Mucosa of rectum (tissue), 2 donors: ENCODE measurements at regions not wholly inside any gene's neighbourhood (a gene's known extent, or its start where the extent isn't known, plus 50 kb on each side); places are given as distances from the start of the nearest gene placed in this dataset.

Experiments
- H3K27ac ChIP-seq, 2 donors: one replicate each; pipeline ENCODE4 v1.7.0; 2013; ENCODE audit warnings: inconsistent platforms in 2 of 2, low read depth in 2 of 2, low read length in 2 of 2
- H3K27me3 ChIP-seq, 2 donors: one replicate each; pipeline ENCODE4 v1.7.0; 2013; ENCODE audit warnings: low read length in 2 of 2; ENCODE audit not compliant: control insufficient read depth in 2 of 2, insufficient read depth in 2 of 2
- H3K36me3 ChIP-seq, 2 donors: one replicate each; pipeline ENCODE4 v1.7.0; 2013; ENCODE audit warnings: low read length in 2 of 2; ENCODE audit not compliant: control insufficient read depth in 2 of 2, insufficient read depth in 2 of 2
- H3K4me1 ChIP-seq, 2 donors: one replicate each; pipeline ENCODE4 v1.7.0; 2013; ENCODE audit warnings: low read length in 2 of 2, mild to moderate bottlenecking in 1 of 2; ENCODE audit not compliant: control insufficient read depth in 2 of 2, insufficient read depth in 2 of 2
- H3K4me3 ChIP-seq, 2 donors: one replicate each; pipeline ENCODE4 v1.7.0; 2013; ENCODE audit warnings: low read length in 2 of 2
- H3K9ac ChIP-seq, 2 donors: one replicate each; pipeline ENCODE4 v1.7.0; 2013; ENCODE audit warnings: low read length in 2 of 2, low read depth in 1 of 2, mild to moderate bottlenecking in 1 of 2
- H3K9me3 ChIP-seq, 2 donors: one replicate each; pipeline ENCODE4 v1.7.0; 2013; ENCODE audit warnings: low read length in 2 of 2; ENCODE audit not compliant: control insufficient read depth in 2 of 2
- donor health status: healthy.
- donor health status: Normal muscosa, but diverticular disease.

GRCh38 chr9:79800578-79800977 lies 228.8 kb downstream of the TLE4 start:
- H3K9ac ChIP-seq: no peak overlapping the region
- H3K4me1 ChIP-seq: no peaks in the 10 kb centered on the region
- no peaks in the 10 kb centered on the region for H3K36me3 ChIP-seq
- H3K4me3 ChIP-seq: no peak overlapping the region
- no peaks in the 10 kb centered on the region for H3K27me3 ChIP-seq
- H3K27ac ChIP-seq: no peak overlapping the region
- H3K9me3 ChIP-seq: no peaks in the 10 kb centered on the region

- Histone ChIP-seq H3K27me3 (no peaks in the 10 kb centered on the region), H3K9ac (no peak overlapping the region), H3K4me1 (no peaks in the 10 kb centered on the region), H3K4me3 (no peak overlapping the region), H3K27ac (no peak overlapping the region), H3K36me3 (no peaks in the 10 kb centered on the region), H3K9me3 (no peaks in the 10 kb centered on the region)
These were observed 228.0 kb downstream of the TLE4 start for GRCh38 chr9:79799691-79800335.

GRCh38 chr9:79798450-79798849 lies 226.7 kb downstream of the TLE4 start:
- H3K27me3 ChIP-seq: no peaks in the 10 kb centered on the region
- no peaks in the 10 kb centered on the region for H3K4me1 ChIP-seq
- no peaks in the 10 kb centered on the region for H3K9me3 ChIP-seq
- H3K36me3 ChIP-seq: no peaks in the 10 kb centered on the region
- H3K4me3 ChIP-seq: no peak overlapping the region
- no peak overlapping the region for H3K27ac ChIP-seq
- H3K9ac ChIP-seq: no peak overlapping the region

- H3K9me3 ChIP-seq: no peaks in the 10 kb centered on the region
- H3K27me3 ChIP-seq: no peaks in the 10 kb centered on the region
- no peaks in the 10 kb centered on the region for H3K4me1 ChIP-seq
- no peaks in the 10 kb centered on the region for H3K36me3 ChIP-seq
- H3K9ac ChIP-seq: no peak overlapping the region
- H3K4me3 ChIP-seq: no peak overlapping the region
- H3K27ac ChIP-seq: no peak overlapping the region
These were observed 224.6 kb downstream of the TLE4 start for GRCh38 chr9:79796411-79796810.

- H3K27ac ChIP-seq: no peak overlapping the region
- no peaks in the 10 kb centered on the region for H3K4me1 ChIP-seq
- H3K4me3 ChIP-seq: no peak overlapping the region
- no peak overlapping the region for H3K9ac ChIP-seq
- H3K9me3 ChIP-seq: no peaks in the 10 kb centered on the region
- H3K27me3 ChIP-seq: no peaks in the 10 kb centered on the region
- no peaks in the 10 kb centered on the region for H3K36me3 ChIP-seq
These were observed 216.9 kb downstream of the TLE4 start for GRCh38 chr9:79788662-79789061.

GRCh38 chr9:79781263-79781662 lies 209.5 kb downstream of the TLE4 start:
- Histone ChIP-seq H3K4me3 (no peak overlapping the region), H3K36me3 (no peaks in the 10 kb centered on the region), H3K4me1 (no peaks in the 10 kb centered on the region), H3K9me3 (no peaks in the 10 kb centered on the region), H3K27me3 (no peaks in the 10 kb centered on the region), H3K27ac (no peak overlapping the region), H3K9ac (no peak overlapping the region)

GRCh38 chr9:79780559-79780958 lies 208.8 kb downstream of the TLE4 start:
- no peaks in the 10 kb centered on the region for H3K4me1 ChIP-seq
- no peak overlapping the region for H3K27ac ChIP-seq
- no peaks in the 10 kb centered on the region for H3K9me3 ChIP-seq
- H3K4me3 ChIP-seq: no peak overlapping the region
- H3K9ac ChIP-seq: no peak overlapping the region
- no peaks in the 10 kb centered on the region for H3K36me3 ChIP-seq
- no peaks in the 10 kb centered on the region for H3K27me3 ChIP-seq

GRCh38 chr9:79779901-79780300 lies 208.1 kb downstream of the TLE4 start:
- no peaks in the 10 kb centered on the region for H3K36me3 ChIP-seq
- H3K27ac ChIP-seq: no peak overlapping the region
- H3K9me3 ChIP-seq: no peaks in the 10 kb centered on the region
- no peak overlapping the region for H3K4me3 ChIP-seq
- no peaks in the 10 kb centered on the region for H3K4me1 ChIP-seq
- H3K9ac ChIP-seq: no peak overlapping the region
- H3K27me3 ChIP-seq: no peaks in the 10 kb centered on the region

GRCh38 chr9:79778581-79778980 lies 206.8 kb downstream of the TLE4 start:
- Histone ChIP-seq H3K36me3 (no peaks in the 10 kb centered on the region), H3K27me3 (no peaks in the 10 kb centered on the region), H3K9me3 (no peaks in the 10 kb centered on the region), H3K4me3 (no peak overlapping the region), H3K9ac (no peak overlapping the region), H3K27ac (no peak overlapping the region), H3K4me1 (no peaks in the 10 kb centered on the region)

- Histone ChIP-seq H3K4me3 (no peak overlapping the region), H3K27ac (no peak overlapping the region), H3K9ac (no peak overlapping the region), H3K36me3 (no peaks in the 10 kb centered on the region), H3K9me3 (no peaks in the 10 kb centered on the region), H3K4me1 (no peaks in the 10 kb centered on the region), H3K27me3 (no peaks in the 10 kb centered on the region)
These were observed 204.8 kb downstream of the TLE4 start for GRCh38 chr9:79776581-79776980.
